Stomach (tissue), 8 donors: ENCODE measurements at regions not wholly inside any gene's neighbourhood (a gene's known extent, or its start where the extent isn't known, plus 50 kb on each side); places are given as distances from the start of the nearest gene placed in this dataset.

ENCODE experiments used
- DNase-seq, 2 donors: peaks; one replicate each; pipeline versions ENCODE4 v3.0.0 to v3.0.0-alpha.2; 2013 to 2019
- H3K27ac ChIP-seq, 5 donors: fragments of 200-600 bp in 4 of 5; sonication (generic) in 4 of 5; one replicate each; pipeline ENCODE4 v1.5.1; 2013 to 2019; ENCODE audit warnings: mild to moderate bottlenecking in 1 of 5, moderate library complexity in 1 of 5
- H3K27me3 ChIP-seq, 3 donors: fragments of 200-600 bp; sonication (generic); one replicate each; pipeline ENCODE4 v1.5.1; 2017 to 2019; ENCODE audit warnings: mixed run types in 1 of 3
- H3K36me3 ChIP-seq, 4 donors: fragments of 200-600 bp; sonication (generic); 1 replicate in 3 of 4; 2 replicates in 1 of 4; pipeline ENCODE4 v1.5.1; 2016 to 2019
- H3K4me1 ChIP-seq, 4 donors: fragments of 200-600 bp; sonication (generic); one replicate each; pipeline ENCODE4 v1.5.1; 2016 to 2019
- H3K4me3 ChIP-seq, 4 donors: fragments of 200-600 bp; sonication (generic) in 3 of 4; one replicate each; pipeline ENCODE4 v1.5.1; 2016 to 2019; ENCODE audit warnings: mild to moderate bottlenecking in 1 of 4
- H3K9me3 ChIP-seq, 4 donors: fragments of 200-600 bp; sonication (generic); one replicate each; pipeline ENCODE4 v1.5.1; 2016 to 2019
- CTCF ChIP-seq, 7 experiments: fragments of 450-650 bp in 4 of 7; fragments of 200-600 bp in 3 of 7; sonication (generic) in 3 of 7; IDR thresholded peaks; one replicate each; pipeline ENCODE4 v1.5.1; 2016 to 2019; ENCODE audit warnings: antibody characterized with exemption in 7 of 7, control low read depth in 2 of 7, mild to moderate bottlenecking in 1 of 7
- EP300 ChIP-seq: sonication (generic); formaldehyde crosslinking; IDR thresholded peaks from one replicate; pipeline ENCODE4 v1.6.1; 2017; ENCODE audit warnings: antibody characterized with exemption
- POLR2A ChIP-seq, 4 donors: fragments of 450-650 bp; IDR thresholded peaks; one replicate each; pipeline ENCODE4 v1.6.1; 2016; ENCODE audit warnings: antibody characterized with exemption in 4 of 4, control low read depth in 2 of 4, mild to moderate bottlenecking in 1 of 4, moderate library complexity in 1 of 4
- POLR2AphosphoS5 ChIP-seq, 3 donors: sonication (generic); formaldehyde crosslinking; IDR thresholded peaks; one replicate each; pipeline ENCODE4 v1.6.1; 2016; ENCODE audit warnings: antibody characterized with exemption in 3 of 3
- WGBS, 5 donors: extraction: QIAGEN DNeasy Blood & Tissue Kit in 3 of 5; methylation state at CpG; one replicate each; pipeline versions ENCODE4 v1.1.5 to v1.1.7; 2013 to 2018; 5-methylcytosine and 5-hydroxymethylcytosine counted together
- intact Hi-C: fragments of 100-400 bp; cut with DNase I; formaldehyde crosslinking; loops from one replicate; pipeline ENCODE4 v1.15.1; 2023; ENCODE audit warnings: low total_unique reads
- donor health status: healthy with polysubstance abuse.
- donor health status: Bipolar disorder and iron deficiency.
- donor health status: healthy.

- H3K27me3 ChIP-seq = no peaks in the 10 kb centered on the region
- no peaks in the 10 kb centered on the region for H3K36me3 ChIP-seq
- H3K9me3 ChIP-seq = no peaks in the 10 kb centered on the region
- no peak overlapping the region for H3K27ac ChIP-seq
- H3K4me3 ChIP-seq = no peak overlapping the region
- intact Hi-C loops = no loop called here
- 46 to 67% (median 57%) methylated on average over 2 of the region's 2 CpGs for whole genome bisulfite sequencing, 5 donors
- H3K4me1 ChIP-seq = no peaks in the 10 kb centered on the region
- no peak for DNase-seq
- TF ChIP-seq POLR2AphosphoS5 (IDR thresholded peaks at IDR 0.05) = no peak
- no peak for TF ChIP-seq CTCF (IDR thresholded peaks at IDR 0.05)
- TF ChIP-seq EP300 = no peak
- TF ChIP-seq POLR2A (IDR thresholded peaks at IDR 0.05) = no peak
Observed at GRCh38 chr5:8675182-8675581, 806.2 kb downstream of the MTRR start.

GRCh38 chr5:8676695-8677094 is 807.7 kb downstream of the MTRR start:
- Histone ChIP-seq H3K4me3 (no peak overlapping the region), H3K27ac (no peak overlapping the region), H3K4me1 (no peaks in the 10 kb centered on the region), H3K36me3 (no peaks in the 10 kb centered on the region), H3K27me3 (no peaks in the 10 kb centered on the region), H3K9me3 (no peaks in the 10 kb centered on the region)
- intact Hi-C loops = no loop called here
- TF ChIP-seq POLR2AphosphoS5 (IDR thresholded peaks at IDR 0.05) = no peak
- no peak for TF ChIP-seq POLR2A (IDR thresholded peaks at IDR 0.05)
- no peak for TF ChIP-seq CTCF (IDR thresholded peaks at IDR 0.05)
- no peak for TF ChIP-seq EP300
- DNase-seq = no peak
- WGBS, 5 donors = 47 to 62% (median 53%) methylated on average over 3 of the region's 3 CpGs

- Histone ChIP-seq H3K27me3 (no peaks in the 10 kb centered on the region), H3K4me1 (no peaks in the 10 kb centered on the region), H3K4me3 (no peak overlapping the region), H3K9me3 (no peaks in the 10 kb centered on the region), H3K27ac (no peak overlapping the region), H3K36me3 (no peaks in the 10 kb centered on the region)
- intact Hi-C loops = no loop called here
- WGBS, 5 donors = 71 to 87% (median 86%) methylated on average over 3 of the region's 3 CpGs
- TF ChIP-seq CTCF (IDR thresholded peaks at IDR 0.05) = no peak
- no peak for TF ChIP-seq POLR2AphosphoS5 (IDR thresholded peaks at IDR 0.05)
- no peak for TF ChIP-seq POLR2A (IDR thresholded peaks at IDR 0.05)
- no peak for TF ChIP-seq EP300
- no peak for DNase-seq
Observed at GRCh38 chr5:8682381-8682780, 813.4 kb downstream of the MTRR start.

GRCh38 chr5:8683496-8683895 is 814.5 kb downstream of the MTRR start:
- no peak for TF ChIP-seq POLR2A (IDR thresholded peaks at IDR 0.05)
- no peak for TF ChIP-seq POLR2AphosphoS5 (IDR thresholded peaks at IDR 0.05)
- no peak for TF ChIP-seq EP300
- no peak for TF ChIP-seq CTCF (IDR thresholded peaks at IDR 0.05)
- Histone ChIP-seq H3K36me3 (no peaks in the 10 kb centered on the region), H3K4me1 (no peaks in the 10 kb centered on the region), H3K27me3 (no peaks in the 10 kb centered on the region), H3K4me3 (no peak overlapping the region), H3K9me3 (no peaks in the 10 kb centered on the region), H3K27ac (no peak overlapping the region)
- intact Hi-C loops = no loop called here
- 67 to 83% (median 78%) methylated on average over 2 of the region's 2 CpGs for WGBS, 5 donors
- no peak for DNase-seq
